ENCODE measurements at regions not wholly inside any gene's neighbourhood (a gene's known extent, or its start where the extent isn't known, plus 50 kb on each side); places are given as distances from the start of the nearest gene placed in this dataset.

- DNase-seq (ENCODE audit: low spot score) = no peak
These were observed 977.3 kb downstream of the UQCRFS1 start for GRCh38 chr19:28235606-28236125.

- DNase-seq (ENCODE audit: low spot score) = no peak
These were observed 978.3 kb downstream of the UQCRFS1 start for GRCh38 chr19:28234637-28235036.

GRCh38 chr19:28228854-28229253, 984.1 kb downstream of the UQCRFS1 start:
- no peak for DNase-seq (ENCODE audit: low spot score)

- DNase-seq (ENCODE audit: low spot score) = no peak
These were observed 988.5 kb downstream of the UQCRFS1 start for GRCh38 chr19:28224441-28224840.

- DNase-seq (ENCODE audit: low spot score) = no peak
These were observed 991.2 kb downstream of the UQCRFS1 start for GRCh38 chr19:28221736-28222135.

- no peak for DNase-seq (ENCODE audit: low spot score)
These were observed 994.2 kb downstream of the UQCRFS1 start for GRCh38 chr19:28218728-28219127.

- DNase-seq (ENCODE audit: low spot score) = peak; percentile 4
These were observed 995.9 kb downstream of the UQCRFS1 start for GRCh38 chr19:28217022-28217421.

GRCh38 chr19:28213470-28214082, 999.4 kb downstream of the UQCRFS1 start:
- DNase-seq (ENCODE audit: low spot score) = no peak

GRCh38 chr19:28210886-28211285, 1002.1 kb downstream of the UQCRFS1 start:
- no peak for DNase-seq (ENCODE audit: low spot score)

GRCh38 chr19:28208745-28209144, 1004.2 kb downstream of the UQCRFS1 start:
- DNase-seq (ENCODE audit: low spot score) = no peak

- DNase-seq (ENCODE audit: low spot score) = no peak
These were observed 1005.7 kb downstream of the UQCRFS1 start for GRCh38 chr19:28207244-28207643.

GRCh38 chr19:28201462-28201943, 1011.4 kb downstream of the UQCRFS1 start:
- no peak for DNase-seq (ENCODE audit: low spot score)

GRCh38 chr19:28199323-28199722, 1013.6 kb downstream of the UQCRFS1 start:
- no peak for DNase-seq (ENCODE audit: low spot score)

GRCh38 chr19:28196961-28197360, 1016.0 kb downstream of the UQCRFS1 start:
- no peak for DNase-seq (ENCODE audit: low spot score)

- DNase-seq (ENCODE audit: low spot score) = no peak
These were observed 1016.9 kb downstream of the UQCRFS1 start for GRCh38 chr19:28196101-28196500.

- no peak for DNase-seq (ENCODE audit: low spot score)
These were observed 1027.3 kb downstream of the UQCRFS1 start for GRCh38 chr19:28185646-28186045.

GRCh38 chr19:28184997-28185396, 1028.0 kb downstream of the UQCRFS1 start:
- no peak for DNase-seq (ENCODE audit: low spot score)

GRCh38 chr19:28176193-28176592, 1036.8 kb downstream of the UQCRFS1 start:
- no peak for DNase-seq (ENCODE audit: low spot score)

GRCh38 chr19:28171983-28172382, 1041.0 kb downstream of the UQCRFS1 start:
- no peak for DNase-seq (ENCODE audit: low spot score)

GRCh38 chr19:28170066-28170465, 1042.9 kb downstream of the UQCRFS1 start:
- no peak for DNase-seq (ENCODE audit: low spot score)

GRCh38 chr19:28169168-28169887, 1043.6 kb downstream of the UQCRFS1 start:
- no peak for DNase-seq (ENCODE audit: low spot score)

GRCh38 chr19:28168557-28168956, 1044.4 kb downstream of the UQCRFS1 start:
- DNase-seq (ENCODE audit: low spot score) = no peak

- no peak for DNase-seq (ENCODE audit: low spot score)
These were observed 1046.9 kb downstream of the UQCRFS1 start for GRCh38 chr19:28166025-28166424.

All from pons (tissue), 1 donor.